Astrocyte of the spinal cord (primary cell): ENCODE measurements at regions not wholly inside any gene's neighbourhood (a gene's known extent, or its start where the extent isn't known, plus 50 kb on each side); places are given as distances from the start of the nearest gene placed in this dataset.

ENCODE experiments used
- DNase-seq: peaks from one replicate; pipeline ENCODE4 v3.0.0; 2011; ENCODE audit warnings: low read depth, low spot score
- H3K4me3 ChIP-seq: 2 replicates; pipeline ENCODE4 v1.5.1; 2011; ENCODE audit warnings: low read depth, mild to moderate bottlenecking, low read length, moderate library complexity
- CTCF ChIP-seq: IDR thresholded peaks from 2 replicates; pipeline ENCODE4 v1.5.1; 2012; ENCODE audit warnings: low read depth, mild to moderate bottlenecking, low read length, inconsistent platforms
- in situ Hi-C: cut with HindIII; loops from 2 replicates; pipeline ENCODE4 v1.10.0; 2017; ENCODE audit warnings: low sequenced_read_pairs

GRCh38 chr3:137171834-137172603, 214.2 kb downstream of the IL20RB start:
- TF ChIP-seq CTCF = no peak
- H3K4me3 ChIP-seq = no peak overlapping the region
- in situ Hi-C loops = no loop called here
- no peak for DNase-seq

- DNase-seq = no peak
- no peak for TF ChIP-seq CTCF
- H3K4me3 ChIP-seq = no peak overlapping the region
- in situ Hi-C loops = no loop called here
Observed at GRCh38 chr3:137172728-137173127, 214.9 kb downstream of the IL20RB start.

- no peak for TF ChIP-seq CTCF
- no peak for DNase-seq
- in situ Hi-C loops = no loop called here
- no peak overlapping the region for H3K4me3 ChIP-seq
Observed at GRCh38 chr3:137174514-137174913, 216.7 kb downstream of the IL20RB start.

- in situ Hi-C loops = no loop called here
- TF ChIP-seq CTCF = no peak
- H3K4me3 ChIP-seq = no peak overlapping the region
- DNase-seq = no peak
Observed at GRCh38 chr3:137180220-137180619, 222.4 kb downstream of the IL20RB start.

GRCh38 chr3:137191133-137191923, 233.5 kb downstream of the IL20RB start:
- TF ChIP-seq CTCF = no peak
- no peak for DNase-seq
- H3K4me3 ChIP-seq = no peak overlapping the region
- in situ Hi-C loops = no loop called here

- no peak for DNase-seq
- in situ Hi-C loops = no loop called here
- no peak overlapping the region for H3K4me3 ChIP-seq
- TF ChIP-seq CTCF = no peak
Observed at GRCh38 chr3:137191951-137192350, 234.2 kb downstream of the IL20RB start.
